ENCODE measurements at regions not wholly inside any gene's neighbourhood (a gene's known extent, or its start where the extent isn't known, plus 50 kb on each side); places are given as distances from the start of the nearest gene placed in this dataset.
"Not testable (repeated sequence)": the region's sequence is repeated elsewhere in the genome, so short reads cannot be mapped to it uniquely, and the experiment has no call there.

- DNase-seq: no peak
Measured at GRCh38 chr4:117821834-117822233, 212.5 kb upstream of the NDST3 start.

DNA sequence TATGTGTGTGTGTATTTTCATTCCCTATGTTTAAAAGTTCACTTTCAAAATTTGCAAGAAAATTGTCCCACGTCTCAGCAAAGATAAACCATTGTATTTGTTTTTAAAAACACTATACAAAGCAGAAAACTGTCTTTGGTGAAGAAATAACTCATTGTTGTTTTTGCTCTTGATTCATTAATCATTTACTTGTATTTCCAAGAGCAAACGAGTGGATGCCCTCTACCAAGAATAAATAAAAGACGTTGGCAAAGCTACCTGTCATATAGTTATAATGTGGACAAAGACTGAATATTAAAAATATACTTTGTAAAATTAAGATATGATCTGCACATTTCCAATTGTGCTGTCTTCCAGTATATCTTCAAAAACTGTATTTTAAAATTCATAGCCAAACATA, 210.9 kb upstream of the NDST3 start:
- no peak for DNase-seq

DNA sequence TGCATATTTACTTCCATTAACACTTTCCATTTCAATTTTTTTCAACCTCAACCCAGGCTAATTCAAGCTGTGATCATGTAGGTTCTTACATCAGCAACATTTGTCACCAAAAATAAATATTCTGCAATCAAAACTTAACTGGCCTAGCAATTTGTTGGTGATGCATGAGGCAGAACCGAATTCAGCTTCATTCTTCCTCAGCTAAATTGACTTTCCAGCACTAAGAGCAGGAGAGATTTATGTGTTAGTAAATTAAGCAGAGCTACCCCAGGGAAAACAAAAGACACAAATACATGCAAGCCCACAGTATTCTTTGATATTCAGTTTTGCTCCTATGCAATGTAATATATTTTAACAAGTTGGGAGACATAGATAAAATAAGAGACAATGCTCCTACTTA, 208.7 kb upstream of the NDST3 start:
- no peak for DNase-seq

- DNase-seq: no peak
Measured at GRCh38 chr4:117831060-117831683, 203.1 kb upstream of the NDST3 start.

DNA sequence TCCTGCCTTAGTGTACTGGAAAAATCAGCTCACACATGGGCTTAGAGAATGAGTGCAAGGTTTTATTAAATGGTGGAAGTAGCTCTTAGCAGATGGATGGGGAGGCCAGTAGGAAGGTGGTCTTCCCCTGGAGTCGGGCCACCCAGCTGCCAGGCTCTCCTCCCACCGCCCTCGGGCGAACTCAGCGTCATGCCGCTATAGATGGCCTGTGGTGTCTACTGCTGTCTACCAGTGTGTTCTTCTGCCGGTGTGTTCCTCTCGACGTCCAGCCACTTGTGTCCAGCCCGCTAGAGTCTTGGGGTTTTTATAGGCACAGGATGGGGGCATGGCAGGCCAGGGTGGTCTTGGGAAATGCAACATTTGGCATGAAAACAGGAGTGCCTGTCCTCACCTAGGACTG, 198.7 kb upstream of the NDST3 start:
- DNase-seq: no peak

DNA sequence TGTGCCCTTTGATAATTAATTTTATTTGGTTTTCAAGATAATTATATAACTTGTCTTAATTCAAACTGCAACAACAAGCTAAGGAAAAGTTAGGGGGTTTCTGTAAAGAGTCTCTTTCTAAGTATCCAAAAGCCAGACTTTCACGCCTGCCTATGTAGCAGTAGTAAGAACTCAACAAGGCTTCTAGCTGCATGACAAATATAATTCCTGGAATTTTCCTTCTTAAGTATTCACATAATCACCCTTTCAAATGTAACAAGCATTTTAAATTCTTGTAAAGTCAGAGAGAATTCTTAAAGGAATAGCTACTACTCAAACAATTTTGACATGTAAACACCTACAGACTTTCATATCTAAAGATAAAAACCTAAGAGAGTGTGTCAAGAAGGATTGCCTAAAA, 189.7 kb upstream of the NDST3 start:
- DNase-seq: no peak

DNA sequence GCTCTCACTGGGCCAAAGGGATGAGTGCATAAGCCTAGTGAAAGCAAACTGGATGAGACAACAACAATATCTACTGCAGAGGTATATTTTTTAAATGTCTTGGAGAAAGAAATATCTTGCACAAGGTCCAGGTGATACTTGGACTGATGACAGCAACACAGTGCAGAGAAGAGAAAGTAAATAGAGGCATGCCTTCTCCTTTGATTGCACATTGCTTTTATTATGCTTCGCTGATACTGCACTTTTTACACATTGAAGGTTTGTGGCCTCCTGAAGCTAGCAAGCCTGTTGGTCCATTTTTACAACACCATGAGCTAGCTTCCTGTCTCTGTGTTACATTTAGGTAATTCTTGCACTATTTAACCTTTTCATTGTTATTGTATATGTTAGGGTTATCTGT, 189.0 kb upstream of the NDST3 start:
- DNase-seq: no peak

DNA sequence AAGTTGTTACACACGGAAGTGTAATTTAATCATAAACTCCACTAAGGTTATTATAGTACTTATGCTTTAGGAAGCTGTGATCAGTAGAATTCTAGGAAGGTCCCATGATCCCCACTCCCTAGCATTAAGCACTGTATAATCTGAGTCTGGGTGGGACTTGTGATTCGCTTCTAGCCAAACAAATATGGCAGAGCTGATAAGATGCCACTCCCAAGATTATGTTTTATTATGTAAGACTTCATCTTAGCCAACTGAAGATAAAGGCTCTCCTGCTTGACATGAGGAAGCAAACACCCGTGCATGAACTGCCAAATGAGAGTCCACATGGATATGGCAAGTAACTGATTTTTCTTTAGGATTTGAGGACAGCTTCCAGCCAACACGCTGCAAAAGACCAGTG, 186.4 kb upstream of the NDST3 start:
- DNase-seq: no peak

- no peak for DNase-seq
Measured at GRCh38 chr4:117868201-117868600, 166.1 kb upstream of the NDST3 start.

GRCh38 chr4:117873779-117874178, 160.5 kb upstream of the NDST3 start:
- no peak for DNase-seq

GRCh38 chr4:117874216-117874615, 160.1 kb upstream of the NDST3 start:
- no peak for DNase-seq

DNA sequence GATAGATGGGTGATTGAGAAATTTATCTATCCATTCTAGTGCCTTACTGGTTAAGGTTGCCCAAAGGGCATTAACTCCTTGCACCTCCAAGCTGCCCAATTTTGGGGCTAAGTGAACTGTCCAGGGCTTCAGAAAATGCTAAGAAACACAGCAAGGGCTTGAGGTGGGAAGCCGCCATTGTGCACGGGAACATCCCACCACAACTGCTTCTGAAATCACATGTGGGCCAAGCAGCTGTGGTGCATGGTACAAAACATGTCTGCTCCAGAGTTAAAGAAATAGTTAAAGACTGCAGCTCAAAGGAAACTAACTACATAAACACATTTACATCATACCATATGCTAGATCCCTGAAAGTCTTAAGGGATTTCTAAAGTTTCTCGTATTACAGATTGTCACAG, 144.3 kb upstream of the NDST3 start:
- no peak for DNase-seq

- no peak for DNase-seq
Measured at GRCh38 chr4:117893207-117893606, 141.1 kb upstream of the NDST3 start.

DNA sequence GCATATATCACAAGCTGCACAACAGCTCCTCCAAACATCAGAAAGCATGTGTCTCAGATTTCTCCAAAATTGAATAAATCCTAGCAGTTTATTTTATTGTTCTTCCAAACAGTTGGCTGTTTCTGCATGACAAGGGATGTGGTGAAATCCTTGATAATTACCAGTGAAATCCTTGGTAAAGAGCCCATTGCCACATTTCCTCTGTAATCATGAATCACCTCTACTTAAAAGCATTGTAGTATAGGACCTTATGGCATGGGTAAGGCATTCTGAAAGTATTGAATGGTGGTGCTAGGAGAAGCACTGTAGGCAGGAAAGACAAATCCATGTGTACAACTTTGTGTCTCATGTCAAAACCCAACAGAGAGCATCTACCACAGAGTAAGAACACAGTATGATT, 135.8 kb upstream of the NDST3 start:
- no peak for DNase-seq

- no peak for DNase-seq
Measured at GRCh38 chr4:117900832-117901231, 133.5 kb upstream of the NDST3 start.

- DNase-seq: no peak
Measured at GRCh38 chr4:117907646-117908045, 126.6 kb upstream of the NDST3 start.

- DNase-seq: no peak
Measured at GRCh38 chr4:117908306-117909207, 125.7 kb upstream of the NDST3 start.

GRCh38 chr4:117916728-117917127, 117.6 kb upstream of the NDST3 start:
- no peak for DNase-seq

- DNase-seq: not testable (repeated sequence)
Measured at GRCh38 chr4:117922311-117922710, 112.0 kb upstream of the NDST3 start.

- not testable (repeated sequence) for DNase-seq
Measured at GRCh38 chr4:117927823-117928222, 106.5 kb upstream of the NDST3 start.

GRCh38 chr4:117941611-117942010, 92.7 kb upstream of the NDST3 start:
- no peak for DNase-seq

DNA sequence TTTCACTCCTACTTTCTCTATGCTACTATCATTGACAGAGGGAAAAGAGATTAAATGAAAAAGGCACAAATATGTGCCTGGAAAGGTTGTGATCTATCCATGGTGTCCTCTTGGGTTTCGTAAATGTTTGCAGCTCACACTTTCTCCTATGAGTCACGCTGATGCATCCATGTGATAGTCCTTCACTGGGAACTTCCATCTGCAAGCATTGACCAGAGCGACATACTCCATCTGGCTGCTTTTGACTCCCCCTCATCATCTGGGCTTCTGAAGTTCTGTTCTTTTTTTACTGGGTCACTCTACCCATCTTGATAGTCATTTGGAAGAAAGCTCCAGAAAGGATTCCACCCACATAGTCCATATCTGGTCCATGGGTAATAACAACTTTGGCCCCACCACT, 84.7 kb upstream of the NDST3 start:
- no peak for DNase-seq

DNA sequence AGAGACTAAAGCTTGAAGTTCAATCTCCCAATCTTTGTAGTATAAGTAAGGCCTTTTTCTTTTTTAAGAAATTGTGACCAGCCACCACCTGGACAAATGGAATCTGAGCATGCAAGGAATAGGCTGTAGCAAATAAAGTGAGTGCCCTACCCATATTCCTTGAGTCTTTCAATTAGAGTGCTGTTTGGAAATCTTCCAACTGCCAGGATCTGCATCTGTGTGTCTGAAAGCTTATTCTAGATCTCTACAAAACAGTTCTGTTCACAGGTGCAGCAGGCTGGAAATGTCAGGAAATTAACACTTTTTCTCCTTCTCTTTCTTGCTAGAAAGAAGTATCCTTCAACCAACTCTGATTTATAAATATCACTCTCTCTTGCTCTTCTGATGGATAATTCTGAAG, 76.7 kb upstream of the NDST3 start:
- DNase-seq: no peak

- no peak for DNase-seq
Measured at GRCh38 chr4:117965622-117966021, 68.7 kb upstream of the NDST3 start.

- DNase-seq: no peak
Measured at GRCh38 chr4:117968606-117969005, 65.7 kb upstream of the NDST3 start.

Measured in activated T-cell treated with anti-CD3 and anti-CD28 coated beads, Interleukin-2, amount 50 U/mL, for 48 hours (primary cell).